GM23338 (cell line): ENCODE measurements at regions not wholly inside any gene's neighbourhood (a gene's known extent, or its start where the extent isn't known, plus 50 kb on each side); places are given as distances from the start of the nearest gene placed in this dataset.

Source experiments
- ATAC-seq: fragments of 200-7000 bp; cut with Tn5 transposase; 3 replicates; pipeline ENCODE4 v1.9.1; 2020
- DNase-seq: peaks from one replicate; pipeline ENCODE4 v3.0.0-alpha.2; 2015; ENCODE audit warnings: low spot score
- H2AFZ ChIP-seq: fragments of 200-600 bp; sonication (generic); 2 replicates; pipeline ENCODE4 v1.8.0; 2016; ENCODE audit warnings: antibody characterized with exemption, mild to moderate bottlenecking, moderate library complexity
- H3F3A ChIP-seq: fragments of 200-600 bp; sonication (generic); replicated peaks from 2 replicates; pipeline ENCODE4 v1.8.0; 2017; ENCODE audit warnings: antibody characterized with exemption, mixed run types, low read depth
- H3K27ac ChIP-seq: fragments of 200-600 bp; sonication (generic); 2 replicates; pipeline ENCODE4 v1.6.1; 2016; ENCODE audit warnings: low read depth
- H3K27me3 ChIP-seq: fragments of 200-600 bp; sonication (generic); 2 replicates; pipeline ENCODE4 v1.8.0; 2016; ENCODE audit warnings: mild to moderate bottlenecking, mixed run types, moderate library complexity; ENCODE audit not compliant: insufficient read depth
- H3K36me3 ChIP-seq: fragments of 200-600 bp; sonication (generic); 2 replicates; pipeline ENCODE4 v1.8.0; 2016; ENCODE audit warnings: mild to moderate bottlenecking; ENCODE audit not compliant: insufficient read depth
- H3K4me1 ChIP-seq: fragments of 200-600 bp; sonication (generic); 2 replicates; pipeline ENCODE4 v1.8.0; 2016; ENCODE audit warnings: mild to moderate bottlenecking, moderate library complexity; ENCODE audit not compliant: insufficient read depth
- H3K4me2 ChIP-seq: fragments of 200-600 bp; sonication (generic); 2 replicates; pipeline ENCODE4 v1.7.1; 2017; ENCODE audit warnings: mixed run types
- H3K4me3 ChIP-seq: fragments of 200-600 bp; sonication (generic); 2 replicates; pipeline ENCODE4 v1.6.1; 2016; ENCODE audit warnings: mixed run types
- H3K79me2 ChIP-seq: fragments of 200-600 bp; sonication (generic); replicated peaks from 2 replicates; pipeline ENCODE4 v1.8.0; 2017; ENCODE audit warnings: mild to moderate bottlenecking; ENCODE audit not compliant: insufficient read depth
- H3K9me2 ChIP-seq: fragments of 200-600 bp; sonication (generic); 2 replicates; pipeline ENCODE4 v1.8.0; 2017; ENCODE audit not compliant: insufficient read depth
- H4K20me1 ChIP-seq: fragments of 200-600 bp; sonication (generic); replicated peaks from 2 replicates; pipeline ENCODE4 v1.8.0; 2017; ENCODE audit warnings: mild to moderate bottlenecking; ENCODE audit not compliant: insufficient read depth
- H3K27ac Mint-ChIP-seq: 2 replicates; pipeline ENCODE4 v1.8.0; 2020; ENCODE audit warnings: inconsistent platforms, mild to moderate bottlenecking, moderate library complexity, mixed read lengths
- H3K27me3 Mint-ChIP-seq: 3 replicates; pipeline ENCODE4 v1.8.0; 2022; ENCODE audit warnings: low read depth, mild to moderate bottlenecking, moderate library complexity, mixed read lengths, inconsistent platforms; ENCODE audit not compliant: insufficient read depth, poor library complexity
- H3K36me3 Mint-ChIP-seq: 3 replicates; pipeline ENCODE4 v1.8.0; 2021; ENCODE audit warnings: low read depth, mild to moderate bottlenecking, inconsistent platforms, moderate library complexity, mixed read lengths
- H3K4me1 Mint-ChIP-seq: 3 replicates; pipeline ENCODE4 v1.8.0; 2020; ENCODE audit warnings: mild to moderate bottlenecking, inconsistent platforms, mixed read lengths
- H3K4me3 Mint-ChIP-seq: 3 replicates; pipeline ENCODE4 v1.8.0; 2021; ENCODE audit warnings: moderate library complexity, mild to moderate bottlenecking, inconsistent platforms, mixed read lengths
- H3K9me3 Mint-ChIP-seq: 3 replicates; pipeline ENCODE4 v1.8.0; 2020; ENCODE audit warnings: moderate library complexity, mild to moderate bottlenecking, inconsistent platforms, mixed read lengths
- CREB1 ChIP-seq: fragments of 250-450 bp; sonication (Bioruptor Pico); IDR thresholded peaks from 2 replicates; pipeline ENCODE4 v1.5.0; 2020; ENCODE audit warnings: low read depth, mild to moderate bottlenecking, moderate library complexity
- EZH2 ChIP-seq: fragments of 200-600 bp; sonication (generic); IDR thresholded peaks from one replicate; pipeline ENCODE4 v1.8.0; 2017; ENCODE audit warnings: antibody characterized with exemption, mild to moderate bottlenecking, low read depth; ENCODE audit not compliant: unreplicated experiment
- EZH2phosphoT487 ChIP-seq: fragments of 200-600 bp; sonication (generic); IDR thresholded peaks from one replicate; pipeline ENCODE4 v1.8.1; 2018; ENCODE audit warnings: antibody characterized with exemption; ENCODE audit not compliant: unreplicated experiment
- JUNB ChIP-seq: IDR thresholded peaks from one replicate; pipeline ENCODE4 v1.6.1; 2016; ENCODE audit warnings: antibody characterized with exemption; ENCODE audit not compliant: unreplicated experiment
- NANOG ChIP-seq: IDR thresholded peaks from 2 replicates; pipeline ENCODE4 v1.6.1; 2016; ENCODE audit warnings: antibody characterized with exemption, borderline replicate concordance
- POLR2AphosphoS5 ChIP-seq: IDR thresholded peaks from 2 replicates; pipeline ENCODE4 v1.6.1; 2016; ENCODE audit warnings: antibody characterized with exemption, low read depth
- STAT1 ChIP-seq: IDR thresholded peaks from one replicate; pipeline ENCODE4 v1.6.1; 2016; ENCODE audit warnings: antibody characterized with exemption; ENCODE audit not compliant: unreplicated experiment
- ZNF114 ChIP-seq: fragments of 250-450 bp; sonication (Bioruptor Pico); IDR thresholded peaks from 2 replicates; pipeline ENCODE4 v1.5.0; 2020; ENCODE audit warnings: mild to moderate bottlenecking, moderate library complexity
- ZNF331 ChIP-seq: fragments of 250-450 bp; sonication (Bioruptor Pico); IDR thresholded peaks from 2 replicates; pipeline ENCODE4 v1.5.0; 2020; ENCODE audit warnings: low read depth, mild to moderate bottlenecking, moderate library complexity
- TF ChIP-seq, protein P1 (sequence below): IDR thresholded peaks from 2 replicates; pipeline ENCODE4 v1.6.1; 2016; ENCODE audit warnings: antibody characterized with exemption
- TF ChIP-seq, protein P2 (sequence below): IDR thresholded peaks from one replicate; pipeline ENCODE4 v1.6.1; 2018; ENCODE audit warnings: antibody characterized with exemption; ENCODE audit not compliant: unreplicated experiment
- TF ChIP-seq, protein P3 (sequence below): fragments of 250-450 bp; sonication (Bioruptor Pico); IDR thresholded peaks from 2 replicates; pipeline ENCODE4 v1.5.0; 2020; ENCODE audit warnings: mild to moderate bottlenecking, moderate library complexity
- TF ChIP-seq, protein P4 (sequence below), 2 experiments: fragments of 200-600 bp in 1 of 2; sonication (generic) in 1 of 2; conservative IDR thresholded peaks; 2 replicates each; pipeline versions ENCODE4 v1.5.1 to v1.6.1; 2016 to 2017; ENCODE audit warnings: antibody characterized with exemption in 2 of 2, low read depth in 2 of 2, mild to moderate bottlenecking in 2 of 2, moderate library complexity in 1 of 2

DNA sequence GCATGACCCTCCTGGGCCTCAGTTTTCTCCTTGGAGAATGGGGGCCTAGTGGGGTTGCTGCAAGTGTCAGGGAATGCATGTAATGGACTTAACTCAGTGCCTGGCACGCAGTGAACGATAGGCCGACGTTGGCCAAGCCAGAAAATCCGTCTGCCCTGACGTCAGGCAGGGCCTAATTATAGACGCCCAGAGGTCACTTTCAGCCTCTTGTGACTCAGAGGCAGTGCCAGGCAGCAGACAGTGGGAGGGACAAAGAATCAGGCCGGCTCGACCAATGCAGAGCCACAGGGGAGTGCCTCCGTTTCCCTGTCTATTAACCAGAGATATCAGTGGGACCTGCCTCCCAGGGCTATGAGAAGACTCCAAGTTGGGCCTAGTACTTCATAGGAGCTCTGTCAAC lies 115.0 kb downstream of the MN1 start:
- Histone ChIP-seq H3K36me3 (peaks cover 5% of the 10 kb centered on the region), H3K4me1 (peaks cover 6% of the 10 kb centered on the region; the same call in 1 of the 2 replicates), H3K9me2 (no peaks in the 10 kb centered on the region), H3K27ac (no peak overlapping the region), H3K4me2 (no peak overlapping the region), H3F3A (peaks cover 17% of the 10 kb centered on the region; the same call in 1 of the 2 replicates), H4K20me1 (peaks cover 21% of the 10 kb centered on the region), H2AFZ (no peak overlapping the region), H3K79me2 (peaks cover 18% of the 10 kb centered on the region), H3K27me3 (no peaks in the 10 kb centered on the region), H3K4me3 (no peak overlapping the region)
- no peaks in the 10 kb centered on the region for H3K27me3 Mint-ChIP-seq
- no peak overlapping the region for H3K4me3 Mint-ChIP-seq
- no peaks in the 10 kb centered on the region for H3K9me3 Mint-ChIP-seq
- no peak for TF ChIP-seq NANOG
- TF ChIP-seq JUNB = no peak
- TF ChIP-seq CREB1 (CRISPR knock-in tag) = no peak
- TF ChIP-seq STAT1 = no peak
- TF ChIP-seq, protein P1, sequence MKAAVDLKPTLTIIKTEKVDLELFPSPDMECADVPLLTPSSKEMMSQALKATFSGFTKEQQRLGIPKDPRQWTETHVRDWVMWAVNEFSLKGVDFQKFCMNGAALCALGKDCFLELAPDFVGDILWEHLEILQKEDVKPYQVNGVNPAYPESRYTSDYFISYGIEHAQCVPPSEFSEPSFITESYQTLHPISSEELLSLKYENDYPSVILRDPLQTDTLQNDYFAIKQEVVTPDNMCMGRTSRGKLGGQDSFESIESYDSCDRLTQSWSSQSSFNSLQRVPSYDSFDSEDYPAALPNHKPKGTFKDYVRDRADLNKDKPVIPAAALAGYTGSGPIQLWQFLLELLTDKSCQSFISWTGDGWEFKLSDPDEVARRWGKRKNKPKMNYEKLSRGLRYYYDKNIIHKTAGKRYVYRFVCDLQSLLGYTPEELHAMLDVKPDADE = no peak
- TF ChIP-seq POLR2AphosphoS5 = no peak
- TF ChIP-seq ZNF114 (CRISPR knock-in tag) = no peak
- no peak for TF ChIP-seq ZNF331
- no peak for TF ChIP-seq EZH2phosphoT487
- TF ChIP-seq, protein P2, sequence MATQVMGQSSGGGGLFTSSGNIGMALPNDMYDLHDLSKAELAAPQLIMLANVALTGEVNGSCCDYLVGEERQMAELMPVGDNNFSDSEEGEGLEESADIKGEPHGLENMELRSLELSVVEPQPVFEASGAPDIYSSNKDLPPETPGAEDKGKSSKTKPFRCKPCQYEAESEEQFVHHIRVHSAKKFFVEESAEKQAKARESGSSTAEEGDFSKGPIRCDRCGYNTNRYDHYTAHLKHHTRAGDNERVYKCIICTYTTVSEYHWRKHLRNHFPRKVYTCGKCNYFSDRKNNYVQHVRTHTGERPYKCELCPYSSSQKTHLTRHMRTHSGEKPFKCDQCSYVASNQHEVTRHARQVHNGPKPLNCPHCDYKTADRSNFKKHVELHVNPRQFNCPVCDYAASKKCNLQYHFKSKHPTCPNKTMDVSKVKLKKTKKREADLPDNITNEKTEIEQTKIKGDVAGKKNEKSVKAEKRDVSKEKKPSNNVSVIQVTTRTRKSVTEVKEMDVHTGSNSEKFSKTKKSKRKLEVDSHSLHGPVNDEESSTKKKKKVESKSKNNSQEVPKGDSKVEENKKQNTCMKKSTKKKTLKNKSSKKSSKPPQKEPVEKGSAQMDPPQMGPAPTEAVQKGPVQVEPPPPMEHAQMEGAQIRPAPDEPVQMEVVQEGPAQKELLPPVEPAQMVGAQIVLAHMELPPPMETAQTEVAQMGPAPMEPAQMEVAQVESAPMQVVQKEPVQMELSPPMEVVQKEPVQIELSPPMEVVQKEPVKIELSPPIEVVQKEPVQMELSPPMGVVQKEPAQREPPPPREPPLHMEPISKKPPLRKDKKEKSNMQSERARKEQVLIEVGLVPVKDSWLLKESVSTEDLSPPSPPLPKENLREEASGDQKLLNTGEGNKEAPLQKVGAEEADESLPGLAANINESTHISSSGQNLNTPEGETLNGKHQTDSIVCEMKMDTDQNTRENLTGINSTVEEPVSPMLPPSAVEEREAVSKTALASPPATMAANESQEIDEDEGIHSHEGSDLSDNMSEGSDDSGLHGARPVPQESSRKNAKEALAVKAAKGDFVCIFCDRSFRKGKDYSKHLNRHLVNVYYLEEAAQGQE = no peak
- TF ChIP-seq, protein P3, sequence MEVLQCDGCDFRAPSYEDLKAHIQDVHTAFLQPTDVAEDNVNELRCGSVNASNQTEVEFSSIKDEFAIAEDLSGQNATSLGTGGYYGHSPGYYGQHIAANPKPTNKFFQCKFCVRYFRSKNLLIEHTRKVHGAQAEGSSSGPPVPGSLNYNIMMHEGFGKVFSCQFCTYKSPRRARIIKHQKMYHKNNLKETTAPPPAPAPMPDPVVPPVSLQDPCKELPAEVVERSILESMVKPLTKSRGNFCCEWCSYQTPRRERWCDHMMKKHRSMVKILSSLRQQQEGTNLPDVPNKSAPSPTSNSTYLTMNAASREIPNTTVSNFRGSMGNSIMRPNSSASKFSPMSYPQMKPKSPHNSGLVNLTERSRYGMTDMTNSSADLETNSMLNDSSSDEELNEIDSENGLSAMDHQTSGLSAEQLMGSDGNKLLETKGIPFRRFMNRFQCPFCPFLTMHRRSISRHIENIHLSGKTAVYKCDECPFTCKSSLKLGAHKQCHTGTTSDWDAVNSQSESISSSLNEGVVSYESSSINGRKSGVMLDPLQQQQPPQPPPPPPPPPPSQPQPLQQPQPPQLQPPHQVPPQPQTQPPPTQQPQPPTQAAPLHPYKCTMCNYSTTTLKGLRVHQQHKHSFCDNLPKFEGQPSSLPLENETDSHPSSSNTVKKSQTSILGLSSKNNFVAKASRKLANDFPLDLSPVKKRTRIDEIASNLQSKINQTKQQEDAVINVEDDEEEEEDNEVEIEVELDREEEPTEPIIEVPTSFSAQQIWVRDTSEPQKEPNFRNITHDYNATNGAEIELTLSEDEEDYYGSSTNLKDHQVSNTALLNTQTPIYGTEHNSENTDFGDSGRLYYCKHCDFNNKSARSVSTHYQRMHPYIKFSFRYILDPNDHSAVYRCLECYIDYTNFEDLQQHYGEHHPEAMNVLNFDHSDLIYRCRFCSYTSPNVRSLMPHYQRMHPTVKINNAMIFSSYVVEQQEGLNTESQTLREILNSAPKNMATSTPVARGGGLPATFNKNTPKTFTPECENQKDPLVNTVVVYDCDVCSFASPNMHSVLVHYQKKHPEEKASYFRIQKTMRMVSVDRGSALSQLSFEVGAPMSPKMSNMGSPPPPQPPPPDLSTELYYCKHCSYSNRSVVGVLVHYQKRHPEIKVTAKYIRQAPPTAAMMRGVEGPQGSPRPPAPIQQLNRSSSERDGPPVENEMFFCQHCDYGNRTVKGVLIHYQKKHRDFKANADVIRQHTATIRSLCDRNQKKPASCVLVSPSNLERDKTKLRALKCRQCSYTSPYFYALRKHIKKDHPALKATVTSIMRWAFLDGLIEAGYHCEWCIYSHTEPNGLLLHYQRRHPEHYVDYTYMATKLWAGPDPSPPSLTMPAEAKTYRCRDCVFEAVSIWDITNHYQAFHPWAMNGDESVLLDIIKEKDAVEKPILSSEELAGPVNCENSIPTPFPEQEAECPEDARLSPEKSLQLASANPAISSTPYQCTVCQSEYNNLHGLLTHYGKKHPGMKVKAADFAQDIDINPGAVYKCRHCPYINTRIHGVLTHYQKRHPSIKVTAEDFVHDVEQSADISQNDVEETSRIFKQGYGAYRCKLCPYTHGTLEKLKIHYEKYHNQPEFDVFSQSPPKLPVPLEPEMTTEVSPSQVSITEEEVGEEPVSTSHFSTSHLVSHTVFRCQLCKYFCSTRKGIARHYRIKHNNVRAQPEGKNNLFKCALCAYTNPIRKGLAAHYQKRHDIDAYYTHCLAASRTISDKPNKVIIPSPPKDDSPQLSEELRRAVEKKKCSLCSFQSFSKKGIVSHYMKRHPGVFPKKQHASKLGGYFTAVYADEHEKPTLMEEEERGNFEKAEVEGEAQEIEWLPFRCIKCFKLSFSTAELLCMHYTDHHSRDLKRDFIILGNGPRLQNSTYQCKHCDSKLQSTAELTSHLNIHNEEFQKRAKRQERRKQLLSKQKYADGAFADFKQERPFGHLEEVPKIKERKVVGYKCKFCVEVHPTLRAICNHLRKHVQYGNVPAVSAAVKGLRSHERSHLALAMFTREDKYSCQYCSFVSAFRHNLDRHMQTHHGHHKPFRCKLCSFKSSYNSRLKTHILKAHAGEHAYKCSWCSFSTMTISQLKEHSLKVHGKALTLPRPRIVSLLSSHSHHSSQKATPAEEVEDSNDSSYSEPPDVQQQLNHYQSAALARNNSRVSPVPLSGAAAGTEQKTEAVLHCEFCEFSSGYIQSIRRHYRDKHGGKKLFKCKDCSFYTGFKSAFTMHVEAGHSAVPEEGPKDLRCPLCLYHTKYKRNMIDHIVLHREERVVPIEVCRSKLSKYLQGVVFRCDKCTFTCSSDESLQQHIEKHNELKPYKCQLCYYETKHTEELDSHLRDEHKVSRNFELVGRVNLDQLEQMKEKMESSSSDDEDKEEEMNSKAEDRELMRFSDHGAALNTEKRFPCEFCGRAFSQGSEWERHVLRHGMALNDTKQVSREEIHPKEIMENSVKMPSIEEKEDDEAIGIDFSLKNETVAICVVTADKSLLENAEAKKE = no peak
- TF ChIP-seq, protein P4, sequence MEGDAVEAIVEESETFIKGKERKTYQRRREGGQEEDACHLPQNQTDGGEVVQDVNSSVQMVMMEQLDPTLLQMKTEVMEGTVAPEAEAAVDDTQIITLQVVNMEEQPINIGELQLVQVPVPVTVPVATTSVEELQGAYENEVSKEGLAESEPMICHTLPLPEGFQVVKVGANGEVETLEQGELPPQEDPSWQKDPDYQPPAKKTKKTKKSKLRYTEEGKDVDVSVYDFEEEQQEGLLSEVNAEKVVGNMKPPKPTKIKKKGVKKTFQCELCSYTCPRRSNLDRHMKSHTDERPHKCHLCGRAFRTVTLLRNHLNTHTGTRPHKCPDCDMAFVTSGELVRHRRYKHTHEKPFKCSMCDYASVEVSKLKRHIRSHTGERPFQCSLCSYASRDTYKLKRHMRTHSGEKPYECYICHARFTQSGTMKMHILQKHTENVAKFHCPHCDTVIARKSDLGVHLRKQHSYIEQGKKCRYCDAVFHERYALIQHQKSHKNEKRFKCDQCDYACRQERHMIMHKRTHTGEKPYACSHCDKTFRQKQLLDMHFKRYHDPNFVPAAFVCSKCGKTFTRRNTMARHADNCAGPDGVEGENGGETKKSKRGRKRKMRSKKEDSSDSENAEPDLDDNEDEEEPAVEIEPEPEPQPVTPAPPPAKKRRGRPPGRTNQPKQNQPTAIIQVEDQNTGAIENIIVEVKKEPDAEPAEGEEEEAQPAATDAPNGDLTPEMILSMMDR (conservative IDR thresholded peaks at IDR 0.05; ENCODE audit: low read depth in 2 of 2) = no peak
- TF ChIP-seq EZH2 = no peak
- no peak overlapping the region for H3K27ac Mint-ChIP-seq
- ATAC-seq = no peak
- no peak for DNase-seq
- H3K36me3 Mint-ChIP-seq = peaks cover 38% of the 10 kb centered on the region
- H3K4me1 Mint-ChIP-seq = peaks cover 18% of the 10 kb centered on the region
